T-cell (primary cell): ENCODE measurements at regions not wholly inside any gene's neighbourhood (a gene's known extent, or its start where the extent isn't known, plus 50 kb on each side); places are given as distances from the start of the nearest gene placed in this dataset.

Experiments
- ATAC-seq, 4 experiments: fragments of 200-7000 bp in 3 of 4; fragments of 150-1000 bp in 1 of 4; cut with Tn5 transposase; replicated peaks in 1 of 4; 1 replicate in 3 of 4; 2 replicates in 1 of 4; pipeline ENCODE4 v1.10.0; 2021; ENCODE audit warnings: moderate library complexity in 3 of 4, mild to moderate bottlenecking in 2 of 4, moderate number of reproducible peaks in 1 of 4
- CTCF ChIA-PET, 2 donors: fragments of 300-600 bp; sonication (Branson Sonifier 250); formaldehyde crosslinking; loops; one replicate each; lab custom pipeline; 2022; ENCODE audit warnings: antibody characterized with exemption in 2 of 2; lab: Charles Lee
- POLR2A ChIA-PET, 2 donors: fragments of 300-600 bp; sonication (Branson Sonifier 250); formaldehyde crosslinking; loops; one replicate each; lab custom pipeline; 2022; ENCODE audit warnings: antibody characterized with exemption in 2 of 2; lab: Charles Lee
- DNase-seq, 35 experiments: peaks; one replicate each; pipeline versions ENCODE4 v3.0.0 to v3.0.0-alpha.2; 2013 to 2023
- H3K27ac ChIP-seq: one replicate; pipeline ENCODE4 v1.5.1; 2013; ENCODE audit warnings: low read length
- H3K27me3 ChIP-seq, 2 experiments: replicated peaks in 1 of 2; 1 replicate in 1 of 2; 2 replicates in 1 of 2; pipeline versions ENCODE4 v1.6.1 to v1.7.0; 2013; ENCODE audit warnings: low read length in 1 of 2, mixed read lengths in 1 of 2; ENCODE audit not compliant: control insufficient read depth in 2 of 2, insufficient read depth in 2 of 2; ENCODE audit errors: extremely low read depth in 1 of 2
- H3K36me3 ChIP-seq, 2 donors: 1 replicate in 1 of 2; 2 replicates in 1 of 2; pipeline versions ENCODE4 v1.6.1 to v1.7.0; 2013; ENCODE audit warnings: low read length in 1 of 2; ENCODE audit not compliant: control insufficient read depth in 2 of 2, insufficient read depth in 1 of 2; ENCODE audit errors: extremely low read depth in 1 of 2
- H3K4me1 ChIP-seq, 2 experiments: 1 replicate in 1 of 2; 2 replicates in 1 of 2; pipeline versions ENCODE4 v1.6.1 to v1.7.0; 2013; ENCODE audit warnings: low read length in 2 of 2, mixed read lengths in 1 of 2; ENCODE audit not compliant: insufficient read depth in 2 of 2, control insufficient read depth in 1 of 2; ENCODE audit errors: extremely low read depth in 1 of 2
- H3K4me3 ChIP-seq, 2 donors: 1 replicate in 1 of 2; 2 replicates in 1 of 2; pipeline versions ENCODE4 v1.5.1 to v1.7.0; 2013; ENCODE audit warnings: mild to moderate bottlenecking in 2 of 2, low read length in 1 of 2, moderate library complexity in 1 of 2; ENCODE audit not compliant: control insufficient read depth in 1 of 2; ENCODE audit errors: extremely low read depth in 1 of 2
- H3K9me3 ChIP-seq: 2 replicates; pipeline ENCODE4 v1.7.0; 2013
- H3K27ac Mint-ChIP-seq, 2 donors: one replicate each; pipeline ENCODE4 v1.8.0; 2020 to 2021; ENCODE audit warnings: mild to moderate bottlenecking in 2 of 2, mixed read lengths in 2 of 2
- H3K27me3 Mint-ChIP-seq, 2 donors: one replicate each; pipeline ENCODE4 v1.8.0; 2021 to 2022; ENCODE audit warnings: mixed read lengths in 2 of 2
- H3K36me3 Mint-ChIP-seq: one replicate; pipeline ENCODE4 v1.8.0; 2021; ENCODE audit warnings: mixed read lengths
- H3K4me1 Mint-ChIP-seq, 3 donors: one replicate each; pipeline ENCODE4 v1.8.0; 2020 to 2022; ENCODE audit warnings: mixed read lengths in 3 of 3, mild to moderate bottlenecking in 1 of 3
- H3K4me3 Mint-ChIP-seq, 3 donors: one replicate each; pipeline ENCODE4 v1.8.0; 2020 to 2022; ENCODE audit warnings: mild to moderate bottlenecking in 3 of 3, mixed read lengths in 3 of 3, moderate library complexity in 3 of 3
- H3K9me3 Mint-ChIP-seq, 3 donors: one replicate each; pipeline ENCODE4 v1.8.0; 2020 to 2022; ENCODE audit warnings: mixed read lengths in 3 of 3
- WGBS: methylation state at CpG from one replicate; pipeline ENCODE4 v1.1.5; 2013; ENCODE audit warnings: missing lambda C conversion rate; ENCODE audit not compliant: insufficient coverage; 5-methylcytosine and 5-hydroxymethylcytosine counted together

- Histone ChIP-seq H3K4me1 (no peaks in the 10 kb centered on the region), H3K4me3 (no peak overlapping the region), H3K9me3 (no peaks in the 10 kb centered on the region), H3K27me3 (no peaks in the 10 kb centered on the region), H3K27ac (no peak overlapping the region), H3K36me3 (no peaks in the 10 kb centered on the region)
- ChIA-PET POLR2A (no interaction called here), CTCF (no interaction called here)
- Mint-ChIP-seq H3K4me1 (no peaks in the 10 kb centered on the region), H3K9me3 (no peaks in the 10 kb centered on the region), H3K4me3 (no peak overlapping the region), H3K27me3 (peaks cover 9 to 23% of the 10 kb centered on the region in 2 donors), H3K36me3 (no peaks in the 10 kb centered on the region), H3K27ac (no peak overlapping the region)
- DNase-seq (no peak), ATAC-seq (no peak)
- WGBS: no CpG with 5 or more reads among the region's 1 CpG
These were observed 152.8 kb upstream of the TSLP start for GRCh38 chr5:110918683-110919082.

GRCh38 chr5:110923971-110924370 lies 147.5 kb upstream of the TSLP start:
- no peaks in the 10 kb centered on the region for H3K36me3 Mint-ChIP-seq
- Histone ChIP-seq H3K27me3 (no peaks in the 10 kb centered on the region), H3K9me3 (no peaks in the 10 kb centered on the region), H3K4me3 (no peak overlapping the region), H3K4me1 (no peaks in the 10 kb centered on the region), H3K27ac (no peak overlapping the region), H3K36me3 (no peaks in the 10 kb centered on the region)
- no CpG with 5 or more reads among the region's 1 CpG for whole genome bisulfite sequencing
- ChIA-PET POLR2A (no interaction called here), CTCF (interaction anchor here in 1 of 2 donors (0.6 kb wide), 1 partner anchor 61 kb away, joined by 6 read pairs; no protein-coding TSS in a partner anchor)
- ATAC-seq (no peak), DNase-seq (no peak)
- peaks cover 9 to 22% of the 10 kb centered on the region in 2 donors for H3K27me3 Mint-ChIP-seq
- H3K9me3 Mint-ChIP-seq: no peaks in the 10 kb centered on the region
- H3K4me3 Mint-ChIP-seq: no peak overlapping the region
- H3K27ac Mint-ChIP-seq: no peak overlapping the region
- no peaks in the 10 kb centered on the region for H3K4me1 Mint-ChIP-seq

GRCh38 chr5:110925398-110925797 lies 146.1 kb upstream of the TSLP start:
- H3K36me3 ChIP-seq: no peaks in the 10 kb centered on the region
- no peak overlapping the region for H3K27ac ChIP-seq
- Mint-ChIP-seq H3K27ac (no peak overlapping the region), H3K27me3 (peaks cover 9 to 15% of the 10 kb centered on the region in 2 donors), H3K36me3 (no peaks in the 10 kb centered on the region), H3K9me3 (peaks cover 0 to 4% (median 0%) of the 10 kb centered on the region in 3 donors), H3K4me3 (no peak overlapping the region), H3K4me1 (no peaks in the 10 kb centered on the region)
- WGBS: no CpG with 5 or more reads among the region's 2 CpGs
- no peaks in the 10 kb centered on the region for H3K27me3 ChIP-seq
- ATAC-seq (no peak), DNase-seq (no peak)
- H3K4me1 ChIP-seq: no peaks in the 10 kb centered on the region
- CTCF ChIA-PET: no interaction called here
- no peaks in the 10 kb centered on the region for H3K9me3 ChIP-seq
- no peak overlapping the region for H3K4me3 ChIP-seq
- POLR2A ChIA-PET: no interaction called here

- DNase-seq: no peak
- peaks cover 0 to 5% (median 0%) of the 10 kb centered on the region in 3 donors for H3K9me3 Mint-ChIP-seq
- WGBS: no CpG with 5 or more reads among the region's 1 CpG
- H3K36me3 Mint-ChIP-seq: no peaks in the 10 kb centered on the region
- no peak for ATAC-seq
- H3K27me3 Mint-ChIP-seq: peaks cover 9 to 15% of the 10 kb centered on the region in 2 donors
- H3K4me3 Mint-ChIP-seq: no peak overlapping the region
- no peaks in the 10 kb centered on the region for H3K4me1 ChIP-seq
- ChIA-PET CTCF (no interaction called here), POLR2A (no interaction called here)
- no peak overlapping the region for H3K27ac Mint-ChIP-seq
- H3K27me3 ChIP-seq: no peaks in the 10 kb centered on the region
- H3K4me1 Mint-ChIP-seq: no peaks in the 10 kb centered on the region
- H3K36me3 ChIP-seq: no peaks in the 10 kb centered on the region
- no peak overlapping the region for H3K27ac ChIP-seq
- H3K9me3 ChIP-seq: no peaks in the 10 kb centered on the region
- H3K4me3 ChIP-seq: no peak overlapping the region
These were observed 145.6 kb upstream of the TSLP start for GRCh38 chr5:110925916-110926315.

- CTCF ChIA-PET: no interaction called here
- no peak for ATAC-seq
- no peak overlapping the region for H3K27ac Mint-ChIP-seq
These were observed 138.6 kb upstream of the TSLP start for GRCh38 chr5:110932755-110933488.

GRCh38 chr5:110940136-110940535 lies 131.4 kb upstream of the TSLP start:
- Mint-ChIP-seq H3K27ac (no peak overlapping the region), H3K9me3 (peaks cover 0 to 3% (median 0%) of the 10 kb centered on the region in 3 donors), H3K27me3 (peaks cover 4 to 12% of the 10 kb centered on the region in 2 donors), H3K36me3 (no peaks in the 10 kb centered on the region), H3K4me3 (no peak overlapping the region), H3K4me1 (no peaks in the 10 kb centered on the region)
- ATAC-seq (no peak), DNase-seq (no peak)
- H3K27ac ChIP-seq: no peak overlapping the region
- H3K9me3 ChIP-seq: no peaks in the 10 kb centered on the region
- H3K4me3 ChIP-seq: no peak overlapping the region
- H3K4me1 ChIP-seq: no peaks in the 10 kb centered on the region
- WGBS: 64% methylated on average over 2 of the region's 6 CpGs
- CTCF ChIA-PET: no interaction called here
- H3K36me3 ChIP-seq: no peaks in the 10 kb centered on the region
- POLR2A ChIA-PET: no interaction called here
- H3K27me3 ChIP-seq: peaks cover 0 to 6% of the 10 kb centered on the region in 2 experiments

More at GRCh38 chr5:110932755-110933488, 138.6 kb upstream of the TSLP start:
- Histone ChIP-seq H3K27ac (no peak overlapping the region), H3K36me3 (no peaks in the 10 kb centered on the region), H3K4me3 (no peak overlapping the region), H3K9me3 (no peaks in the 10 kb centered on the region), H3K4me1 (no peaks in the 10 kb centered on the region), H3K27me3 (peaks cover 0 to 10% of the 10 kb centered on the region in 2 experiments)
- Mint-ChIP-seq H3K4me1 (no peaks in the 10 kb centered on the region), H3K27me3 (peaks cover 14 to 16% of the 10 kb centered on the region in 2 donors), H3K9me3 (peaks cover 0 to 8% (median 0%) of the 10 kb centered on the region in 3 donors), H3K36me3 (no peaks in the 10 kb centered on the region), H3K4me3 (no peak overlapping the region)
- no CpG with 5 or more reads among the region's 1 CpG for WGBS
- POLR2A ChIA-PET: interaction anchor here in 1 of 2 donors (0.7 kb wide), 1 partner anchor 29 kb away, joined by 3 read pairs; no protein-coding TSS in a partner anchor
- DNase-seq: no peak
